HG02870 (cell line): ENCODE measurements at regions not wholly inside any gene's neighbourhood (a gene's known extent, or its start where the extent isn't known, plus 50 kb on each side); places are given as distances from the start of the nearest gene placed in this dataset.
"Not testable (repeated sequence)": the region's sequence is repeated elsewhere in the genome, so short reads cannot be mapped to it uniquely, and the experiment has no call there.

Source experiments
- ATAC-seq: cut with Tn5 transposase; IDR thresholded peaks from one replicate; pipeline ENCODE4 v1.9.1; 2021; ENCODE audit warnings: mild to moderate bottlenecking, moderate library complexity; ENCODE audit not compliant: unreplicated experiment

- ATAC-seq: no peak
Measured at GRCh38 chr1:103353391-103353790, 172.1 kb upstream of the RNPC3 start.

GRCh38 chr1:103348136-103348535 is 177.4 kb upstream of the RNPC3 start:
- no peak for ATAC-seq

GRCh38 chr1:103344930-103345329 is 180.6 kb upstream of the RNPC3 start:
- ATAC-seq: no peak

DNA sequence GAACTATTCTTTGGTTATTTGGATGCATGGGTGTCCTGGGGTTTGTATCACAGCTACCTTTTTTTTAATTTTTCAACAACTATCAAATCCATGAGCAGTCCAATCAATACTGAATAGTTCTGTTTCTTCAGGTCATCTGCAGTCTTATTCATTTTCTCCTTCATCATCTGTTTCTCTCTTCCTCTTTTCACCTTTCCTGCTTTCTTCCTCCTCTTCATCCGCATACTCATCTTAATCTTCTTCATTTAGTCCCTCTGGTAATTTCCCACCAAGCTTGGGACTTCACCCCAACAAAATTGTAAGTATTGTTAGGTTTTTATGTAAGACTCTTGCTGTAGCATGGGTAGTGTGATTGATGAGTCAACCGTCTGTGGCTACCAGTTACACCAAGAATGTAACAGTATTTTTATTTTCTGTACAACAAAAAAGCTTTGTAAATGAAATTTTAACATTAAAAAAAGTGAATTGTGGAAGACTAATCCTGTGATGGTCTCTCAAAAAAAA is 184.1 kb upstream of the RNPC3 start:
- ATAC-seq: no peak

- ATAC-seq: no peak
Measured at GRCh38 chr1:103337779-103338178, 187.7 kb upstream of the RNPC3 start.

GRCh38 chr1:103336408-103336807 is 189.1 kb upstream of the RNPC3 start:
- no peak for ATAC-seq

DNA sequence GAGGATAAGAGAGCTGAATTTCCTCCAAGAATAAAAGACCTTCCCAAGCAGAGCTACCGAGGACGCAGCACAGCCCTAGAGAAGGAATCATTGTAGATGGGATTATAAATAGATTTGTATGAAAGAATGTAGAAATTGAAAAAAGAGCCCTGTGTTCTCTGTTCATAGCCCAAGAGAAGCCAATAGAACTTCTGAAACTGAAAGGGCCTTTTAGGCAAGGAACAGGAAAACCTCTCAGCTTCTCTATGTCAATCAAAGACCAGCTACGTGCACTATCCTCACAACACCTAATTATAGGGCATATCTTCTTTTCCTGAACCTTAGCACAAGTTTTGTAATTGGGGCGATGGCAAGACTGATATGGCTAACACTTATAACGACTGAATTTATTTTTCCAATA is 192.4 kb upstream of the RNPC3 start:
- ATAC-seq: no peak

DNA sequence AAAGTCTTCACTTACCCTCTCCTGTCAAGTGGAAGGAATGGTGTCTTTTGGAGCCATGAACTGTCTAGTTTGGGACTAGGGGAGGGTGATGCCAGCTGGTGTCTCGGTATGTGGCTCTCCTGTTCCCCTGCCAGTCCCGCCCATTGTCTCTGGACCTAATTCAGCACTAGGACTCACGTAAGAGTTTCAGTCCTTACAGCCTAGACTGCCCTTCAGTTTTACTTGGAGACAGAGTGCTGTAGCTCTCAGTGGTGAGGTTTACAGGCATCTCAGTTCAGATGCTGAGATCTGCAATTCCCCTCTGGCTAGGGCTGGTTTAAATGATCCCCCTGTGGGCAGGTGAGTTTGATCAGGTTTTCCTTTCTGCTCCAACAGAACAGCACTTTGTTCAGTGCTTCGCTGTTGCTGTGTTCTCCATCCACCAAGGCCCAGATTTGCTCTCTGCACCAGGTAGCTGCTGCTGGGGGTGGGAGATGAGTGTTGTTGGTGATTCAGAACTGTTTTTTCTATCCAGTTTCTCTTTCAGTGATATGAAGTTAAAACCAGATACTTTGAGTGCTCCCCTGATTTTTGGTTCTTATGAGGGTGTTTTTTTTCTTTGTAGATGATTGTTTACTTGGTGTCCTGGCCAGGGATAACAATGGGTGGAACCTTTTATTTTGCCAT is 198.3 kb upstream of the RNPC3 start:
- ATAC-seq: no peak

DNA sequence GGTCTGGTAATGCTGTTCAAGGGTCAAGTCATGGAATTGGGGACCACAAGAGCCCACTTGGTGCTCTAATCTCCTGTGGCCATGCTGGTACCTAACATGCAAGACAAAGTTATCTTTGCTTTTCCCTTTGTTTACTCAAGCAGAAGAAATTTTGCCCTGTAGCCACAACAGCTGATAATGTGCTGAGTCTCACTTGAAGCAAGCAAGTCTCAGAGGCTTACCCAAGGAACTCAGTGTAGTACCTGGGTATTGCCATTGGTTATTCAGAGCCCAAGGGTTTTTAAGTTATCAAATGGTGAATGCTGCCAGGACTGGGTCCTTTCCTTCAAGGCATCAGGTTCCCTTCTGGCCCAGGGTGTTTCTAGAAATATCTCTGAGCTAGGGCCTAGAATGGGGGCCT is 198.9 kb upstream of the RNPC3 start:
- no peak for ATAC-seq

GRCh38 chr1:103309786-103310185 is 201.5 kb upstream of the COL11A1 start:
- ATAC-seq: no peak

- ATAC-seq: no peak
Measured at GRCh38 chr1:103307751-103308150, 199.4 kb upstream of the COL11A1 start.

DNA sequence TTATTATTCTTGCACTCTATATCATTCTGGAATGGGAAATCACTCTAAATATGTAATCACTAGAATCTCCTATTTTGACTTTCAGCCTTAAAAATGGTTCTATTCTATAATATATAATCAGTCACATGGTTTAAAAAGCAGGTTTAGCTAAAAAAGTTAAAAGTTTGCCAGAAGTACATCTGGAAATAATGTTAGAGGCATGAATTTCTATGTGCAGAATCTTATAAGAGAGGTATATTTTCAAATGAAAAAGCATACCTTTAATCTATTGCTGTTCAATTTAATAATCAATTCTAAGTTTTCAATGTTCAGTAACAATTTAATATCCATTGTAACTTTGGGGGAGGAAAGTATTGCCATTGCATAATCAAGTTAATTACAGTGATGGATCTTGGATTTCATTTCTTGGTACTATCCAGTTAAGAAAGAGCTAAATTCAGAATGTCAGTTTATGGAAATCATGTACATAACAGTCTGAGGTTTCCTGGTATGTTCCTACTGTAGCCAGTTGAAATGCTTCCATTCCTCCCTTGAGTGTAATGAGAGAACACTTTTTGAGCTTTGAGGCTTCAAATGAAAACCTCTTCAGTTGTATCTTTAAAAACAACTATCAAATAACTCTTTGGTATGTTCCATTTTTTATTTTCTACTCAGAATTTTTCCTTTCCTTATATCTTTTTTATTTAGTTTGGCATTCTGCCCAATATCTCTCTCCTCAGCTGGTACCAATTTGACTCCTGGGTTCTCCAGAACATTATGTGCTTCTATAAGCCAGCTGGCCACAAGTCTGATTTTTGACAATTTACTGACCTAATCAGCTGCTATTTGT is 175.7 kb upstream of the COL11A1 start:
- no peak for ATAC-seq

- no peak for ATAC-seq
Measured at GRCh38 chr1:103283371-103283770, 175.0 kb upstream of the COL11A1 start.

GRCh38 chr1:103275725-103276124 is 167.4 kb upstream of the COL11A1 start:
- no peak for ATAC-seq

DNA sequence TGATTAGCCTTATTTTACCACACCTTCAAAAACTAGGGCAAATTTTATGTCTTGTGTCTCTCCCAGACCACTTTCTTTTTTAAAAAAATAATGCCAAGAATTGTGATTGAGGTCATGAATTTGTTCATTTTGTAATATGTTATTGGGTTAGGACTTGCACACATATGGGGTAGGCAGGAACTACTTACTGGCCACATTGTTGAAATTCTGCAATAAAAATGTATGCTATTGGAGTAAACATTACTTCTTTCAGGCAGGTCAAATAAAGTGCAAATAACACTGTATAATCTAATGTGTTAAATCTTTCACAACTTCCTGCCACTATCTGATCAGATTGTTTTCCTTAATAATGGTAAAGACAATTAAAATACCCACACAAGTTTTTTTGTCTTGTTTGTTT is 166.6 kb upstream of the COL11A1 start:
- ATAC-seq: no peak

- ATAC-seq: no peak
Measured at GRCh38 chr1:103273106-103273505, 164.8 kb upstream of the COL11A1 start.

DNA sequence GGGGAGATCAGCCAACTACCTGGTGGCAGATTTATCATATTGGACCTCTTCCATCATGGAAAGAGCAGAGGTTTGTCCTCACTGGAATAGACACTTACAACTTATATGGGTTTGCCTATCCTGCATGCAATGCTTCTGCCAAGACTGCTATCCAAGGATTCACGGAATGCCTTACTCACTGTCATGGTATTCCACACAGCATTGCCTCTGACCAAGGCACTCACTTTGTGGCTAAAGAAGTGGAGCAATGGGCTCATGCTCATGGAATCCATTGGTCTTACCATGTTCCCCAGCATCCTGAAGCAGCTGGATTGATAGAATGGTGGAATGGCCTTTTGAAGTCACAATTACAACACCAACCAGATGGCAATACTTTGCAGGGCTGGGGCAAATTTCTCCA is 163.1 kb upstream of the COL11A1 start:
- not testable (repeated sequence) for ATAC-seq

DNA sequence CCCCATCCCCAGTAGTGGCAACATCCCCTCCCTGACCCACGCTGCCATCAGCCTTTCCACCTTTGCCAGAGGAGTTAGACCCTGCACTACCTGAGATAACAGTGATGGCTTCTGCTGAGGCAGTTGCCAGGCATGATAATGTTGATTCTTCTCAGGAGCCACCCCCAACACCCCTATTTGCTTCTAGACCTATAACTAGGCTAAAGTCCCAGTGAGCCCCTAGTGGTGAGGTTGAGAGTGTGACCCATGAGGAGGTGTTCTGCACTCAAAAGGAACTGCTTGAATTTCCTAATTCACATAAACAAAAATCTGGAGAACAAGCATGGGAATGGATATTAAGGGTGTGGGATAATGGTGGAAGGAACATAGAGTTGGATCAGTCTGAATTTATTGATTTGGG is 159.6 kb upstream of the COL11A1 start:
- ATAC-seq: no peak

DNA sequence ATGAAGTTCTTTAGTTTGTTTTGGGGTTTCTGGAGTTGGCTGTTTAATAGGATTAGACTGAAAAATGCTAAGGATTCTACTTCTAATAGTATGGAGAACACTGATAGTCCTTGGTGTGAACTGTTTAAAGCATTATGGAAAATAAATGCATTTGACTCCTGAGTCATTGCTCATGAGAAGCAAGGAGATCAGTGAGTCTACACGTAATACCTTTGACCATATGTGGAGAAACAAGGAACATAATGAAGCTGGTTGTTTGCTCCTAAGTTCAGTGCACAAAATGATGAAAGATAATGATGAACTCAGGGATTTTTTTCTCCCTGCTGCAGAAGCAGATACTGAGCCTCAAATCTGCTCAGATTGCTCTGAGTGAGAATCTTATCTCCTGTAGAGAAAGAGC is 158.9 kb upstream of the COL11A1 start:
- no peak for ATAC-seq

DNA sequence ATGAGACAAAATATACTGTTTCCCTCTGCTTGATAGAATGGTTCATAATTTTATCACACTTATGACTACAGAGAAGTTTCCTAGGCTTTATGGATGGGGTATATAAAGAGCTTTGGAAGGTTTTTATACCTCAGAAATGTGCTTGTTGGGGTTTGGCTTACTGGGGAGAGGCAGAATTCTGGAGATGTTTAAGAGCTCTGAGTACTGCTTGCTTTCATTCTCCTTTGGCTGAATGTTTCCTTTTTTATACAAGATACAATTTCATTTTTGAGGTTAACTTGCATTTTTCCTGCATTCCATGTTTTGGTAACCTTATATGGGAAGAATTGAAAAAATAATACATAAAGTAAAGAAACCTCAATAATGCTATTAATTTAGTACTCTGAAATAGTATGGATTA is 157.7 kb upstream of the COL11A1 start:
- no peak for ATAC-seq

- no peak for ATAC-seq
Measured at GRCh38 chr1:103265551-103265950, 157.2 kb upstream of the COL11A1 start.

- no peak for ATAC-seq
Measured at GRCh38 chr1:103259982-103260381, 151.7 kb upstream of the COL11A1 start.
